ENCODE measurements at regions not wholly inside any gene's neighbourhood (a gene's known extent, or its start where the extent isn't known, plus 50 kb on each side); places are given as distances from the start of the nearest gene placed in this dataset.

DNA sequence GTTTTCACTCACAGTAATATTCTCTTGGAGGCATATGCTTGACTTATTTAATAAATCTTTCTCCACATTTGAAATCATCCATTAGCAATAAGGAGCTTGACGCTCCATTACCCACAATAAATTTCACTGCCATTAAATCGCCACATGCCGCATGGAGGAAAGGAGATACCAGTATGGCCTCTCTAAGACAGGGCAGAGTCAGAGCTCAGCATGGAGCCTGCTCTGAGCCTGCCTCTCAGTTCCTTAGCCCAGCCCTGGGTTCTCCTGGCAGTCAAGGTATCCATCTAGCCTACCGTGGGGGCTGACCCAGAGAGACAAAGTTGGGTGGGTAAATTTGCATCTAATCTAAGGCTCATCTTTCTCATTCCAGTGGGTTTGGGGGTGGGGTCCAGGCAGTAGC is 80.3 kb upstream of the CES5A start:
- no peaks in the 10 kb centered on the region for H3K27me3 ChIP-seq (ENCODE audit: control insufficient read depth in 3 of 3, insufficient read depth in 3 of 3, low read depth in 1 of 3, low read length in 3 of 3)
- no peak overlapping the region for H2AK5ac ChIP-seq (ENCODE audit: low read depth, low read length)
- no peak overlapping the region for H3K9ac ChIP-seq (ENCODE audit: low read depth, low read length, poor library complexity)
- H3K9me3 ChIP-seq (replicated peaks in 1 of 2; ENCODE audit: control insufficient read depth in 2 of 2, insufficient read depth in 1 of 2, low read depth in 1 of 2, low read length in 2 of 2), result no peaks in the 10 kb centered on the region
- H3K27ac ChIP-seq (replicated peaks; ENCODE audit: low read length), result no peak overlapping the region
- no CpG with 5 or more reads among the region's 4 CpGs for WGBS, 2 donors (ENCODE audit: extremely low coverage in 2 of 2, insufficient read length in 2 of 2, insufficient replicate concordance in 1 of 2)
- no peak overlapping the region for H2BK15ac ChIP-seq (ENCODE audit: low read length)
- H3K4me2 ChIP-seq (ENCODE audit: insufficient read depth, low read length, poor library complexity, severe bottlenecking), result no peak overlapping the region
- H4K8ac ChIP-seq (ENCODE audit: low read depth, low read length), result no peak overlapping the region
- no peaks in the 10 kb centered on the region for H3K36me3 ChIP-seq (replicated peaks in 1 of 2; ENCODE audit: control insufficient read depth in 2 of 2, insufficient read depth in 2 of 2, low read length in 2 of 2)
- H3K14ac ChIP-seq (ENCODE audit: low read length), result no peak overlapping the region
- H2BK5ac ChIP-seq (ENCODE audit: low read length), result no peak overlapping the region
- H4K91ac ChIP-seq (ENCODE audit: low read depth, low read length, poor library complexity), result no peak overlapping the region
- DNase-seq (ENCODE audit: low spot score), result no peak
- no peak overlapping the region for H3K23ac ChIP-seq (ENCODE audit: low read depth, low read length, poor library complexity)
- no peak overlapping the region for H3K4ac ChIP-seq (ENCODE audit: low read length)
- no peaks in the 10 kb centered on the region for H3K4me1 ChIP-seq (ENCODE audit: control insufficient read depth in 2 of 2, insufficient read depth in 1 of 2, low read depth in 1 of 2, low read length in 2 of 2)
- no peaks in the 10 kb centered on the region for H3K79me1 ChIP-seq (ENCODE audit: low read depth, low read length)
- no peak overlapping the region for H2AFZ ChIP-seq (ENCODE audit: low read length)
- no peak overlapping the region for H3K18ac ChIP-seq (ENCODE audit: low read length)
- no peak overlapping the region for H3K4me3 ChIP-seq (ENCODE audit: low read length in 2 of 2)
- no peak overlapping the region for H2BK120ac ChIP-seq (ENCODE audit: low read depth, low read length)
- no peak overlapping the region for H2BK12ac ChIP-seq (ENCODE audit: low read length)

- Histone ChIP-seq H4K91ac (ENCODE audit: low read depth, low read length, poor library complexity) (no peak overlapping the region), H3K9ac (ENCODE audit: low read depth, low read length, poor library complexity) (no peak overlapping the region), H4K8ac (ENCODE audit: low read depth, low read length) (no peak overlapping the region), H2BK120ac (ENCODE audit: low read depth, low read length) (no peak overlapping the region), H3K4me1 (ENCODE audit: control insufficient read depth in 2 of 2, insufficient read depth in 1 of 2, low read depth in 1 of 2, low read length in 2 of 2) (no peaks in the 10 kb centered on the region), H2AK5ac (ENCODE audit: low read depth, low read length) (no peak overlapping the region), H3K27ac (replicated peaks; ENCODE audit: low read length) (no peak overlapping the region), H3K4me2 (ENCODE audit: insufficient read depth, low read length, poor library complexity, severe bottlenecking) (no peak overlapping the region), H3K23ac (ENCODE audit: low read depth, low read length, poor library complexity) (no peak overlapping the region), H3K18ac (ENCODE audit: low read length) (no peak overlapping the region), H2BK15ac (ENCODE audit: low read length) (no peak overlapping the region), H2AFZ (ENCODE audit: low read length) (no peak overlapping the region), H3K14ac (ENCODE audit: low read length) (no peak overlapping the region), H2BK12ac (ENCODE audit: low read length) (no peak overlapping the region), H3K4me3 (ENCODE audit: low read length in 2 of 2) (no peak overlapping the region), H2BK5ac (ENCODE audit: low read length) (no peak overlapping the region), H3K27me3 (ENCODE audit: control insufficient read depth in 3 of 3, insufficient read depth in 3 of 3, low read depth in 1 of 3, low read length in 3 of 3) (no peaks in the 10 kb centered on the region), H3K36me3 (replicated peaks in 1 of 2; ENCODE audit: control insufficient read depth in 2 of 2, insufficient read depth in 2 of 2, low read length in 2 of 2) (no peaks in the 10 kb centered on the region), H3K79me1 (ENCODE audit: low read depth, low read length) (no peaks in the 10 kb centered on the region), H3K9me3 (replicated peaks in 1 of 2; ENCODE audit: control insufficient read depth in 2 of 2, insufficient read depth in 1 of 2, low read depth in 1 of 2, low read length in 2 of 2) (no peaks in the 10 kb centered on the region), H3K4ac (ENCODE audit: low read length) (no peak overlapping the region)
- no CpG with 5 or more reads among the region's 2 CpGs for WGBS, 2 donors (ENCODE audit: extremely low coverage in 2 of 2, insufficient read length in 2 of 2, insufficient replicate concordance in 1 of 2)
- no peak for DNase-seq (ENCODE audit: low spot score)
Observed at GRCh38 chr16:55954906-55955305, 79.7 kb upstream of the CES5A start.

GRCh38 chr16:55949518-55949917 is 74.3 kb upstream of the CES5A start:
- Histone ChIP-seq H3K9me3 (replicated peaks in 1 of 2; ENCODE audit: control insufficient read depth in 2 of 2, insufficient read depth in 1 of 2, low read depth in 1 of 2, low read length in 2 of 2) (no peaks in the 10 kb centered on the region), H4K8ac (ENCODE audit: low read depth, low read length) (no peak overlapping the region), H2BK120ac (ENCODE audit: low read depth, low read length) (no peak overlapping the region), H3K79me1 (ENCODE audit: low read depth, low read length) (no peaks in the 10 kb centered on the region), H3K9ac (ENCODE audit: low read depth, low read length, poor library complexity) (no peak overlapping the region), H2AK5ac (ENCODE audit: low read depth, low read length) (no peak overlapping the region), H3K18ac (ENCODE audit: low read length) (no peak overlapping the region), H3K4ac (ENCODE audit: low read length) (no peak overlapping the region), H4K91ac (ENCODE audit: low read depth, low read length, poor library complexity) (no peak overlapping the region), H3K4me2 (ENCODE audit: insufficient read depth, low read length, poor library complexity, severe bottlenecking) (no peak overlapping the region), H2BK5ac (ENCODE audit: low read length) (no peak overlapping the region), H3K4me1 (ENCODE audit: control insufficient read depth in 2 of 2, insufficient read depth in 1 of 2, low read depth in 1 of 2, low read length in 2 of 2) (no peaks in the 10 kb centered on the region), H3K14ac (ENCODE audit: low read length) (no peak overlapping the region), H2BK12ac (ENCODE audit: low read length) (no peak overlapping the region), H3K36me3 (replicated peaks in 1 of 2; ENCODE audit: control insufficient read depth in 2 of 2, insufficient read depth in 2 of 2, low read length in 2 of 2) (no peaks in the 10 kb centered on the region), H3K27ac (replicated peaks; ENCODE audit: low read length) (no peak overlapping the region), H3K23ac (ENCODE audit: low read depth, low read length, poor library complexity) (no peak overlapping the region), H2AFZ (ENCODE audit: low read length) (no peak overlapping the region), H3K27me3 (ENCODE audit: control insufficient read depth in 3 of 3, insufficient read depth in 3 of 3, low read depth in 1 of 3, low read length in 3 of 3) (no peaks in the 10 kb centered on the region), H3K4me3 (ENCODE audit: low read length in 2 of 2) (no peak overlapping the region), H2BK15ac (ENCODE audit: low read length) (no peak overlapping the region)
- no CpG with 5 or more reads among the region's 1 CpG for WGBS, 2 donors (ENCODE audit: extremely low coverage in 2 of 2, insufficient read length in 2 of 2, insufficient replicate concordance in 1 of 2)
- DNase-seq (ENCODE audit: low spot score), result no peak

DNA sequence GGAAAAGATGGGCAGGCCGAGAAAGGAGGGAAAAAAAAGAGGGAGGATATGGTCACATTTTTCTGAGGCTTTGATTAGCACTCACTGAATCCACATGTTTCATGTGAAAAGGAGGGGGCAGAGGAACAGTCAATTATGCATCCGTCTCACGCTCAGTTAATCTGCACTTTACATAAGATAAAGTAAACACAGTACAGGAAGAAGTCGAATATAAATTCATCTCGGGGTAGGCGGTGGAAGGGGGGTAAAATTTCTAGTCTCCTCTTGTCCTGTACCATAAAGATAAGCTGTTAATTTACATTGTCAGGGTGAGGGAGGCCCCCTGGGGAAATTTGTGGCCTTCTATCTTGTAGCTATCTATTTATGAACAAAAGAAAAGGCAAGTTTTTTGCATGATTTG is 73.1 kb upstream of the CES5A start:
- H2BK120ac ChIP-seq (ENCODE audit: low read depth, low read length), result no peak overlapping the region
- H3K27me3 ChIP-seq (ENCODE audit: control insufficient read depth in 3 of 3, insufficient read depth in 3 of 3, low read depth in 1 of 3, low read length in 3 of 3), result no peaks in the 10 kb centered on the region
- H3K23ac ChIP-seq (ENCODE audit: low read depth, low read length, poor library complexity), result no peak overlapping the region
- no peaks in the 10 kb centered on the region for H3K36me3 ChIP-seq (replicated peaks in 1 of 2; ENCODE audit: control insufficient read depth in 2 of 2, insufficient read depth in 2 of 2, low read length in 2 of 2)
- DNase-seq (ENCODE audit: low spot score), result no peak
- no peak overlapping the region for H2AK5ac ChIP-seq (ENCODE audit: low read depth, low read length)
- H4K91ac ChIP-seq (ENCODE audit: low read depth, low read length, poor library complexity), result no peak overlapping the region
- H3K79me1 ChIP-seq (ENCODE audit: low read depth, low read length), result no peaks in the 10 kb centered on the region
- no CpG with 5 or more reads among the region's 6 CpGs for WGBS, 2 donors (ENCODE audit: extremely low coverage in 2 of 2, insufficient read length in 2 of 2, insufficient replicate concordance in 1 of 2)
- no peaks in the 10 kb centered on the region for H3K9me3 ChIP-seq (replicated peaks in 1 of 2; ENCODE audit: control insufficient read depth in 2 of 2, insufficient read depth in 1 of 2, low read depth in 1 of 2, low read length in 2 of 2)
- H3K4ac ChIP-seq (ENCODE audit: low read length), result no peak overlapping the region
- H2BK15ac ChIP-seq (ENCODE audit: low read length), result no peak overlapping the region
- no peak overlapping the region for H2BK5ac ChIP-seq (ENCODE audit: low read length)
- no peak overlapping the region for H3K4me3 ChIP-seq (ENCODE audit: low read length in 2 of 2)
- H3K18ac ChIP-seq (ENCODE audit: low read length), result no peak overlapping the region
- no peak overlapping the region for H4K8ac ChIP-seq (ENCODE audit: low read depth, low read length)
- no peak overlapping the region for H3K4me2 ChIP-seq (ENCODE audit: insufficient read depth, low read length, poor library complexity, severe bottlenecking)
- H3K9ac ChIP-seq (ENCODE audit: low read depth, low read length, poor library complexity), result no peak overlapping the region
- H2BK12ac ChIP-seq (ENCODE audit: low read length), result no peak overlapping the region
- H3K14ac ChIP-seq (ENCODE audit: low read length), result no peak overlapping the region
- no peaks in the 10 kb centered on the region for H3K4me1 ChIP-seq (ENCODE audit: control insufficient read depth in 2 of 2, insufficient read depth in 1 of 2, low read depth in 1 of 2, low read length in 2 of 2)
- no peak overlapping the region for H3K27ac ChIP-seq (replicated peaks; ENCODE audit: low read length)
- no peak overlapping the region for H2AFZ ChIP-seq (ENCODE audit: low read length)

All from neuronal stem cell (in vitro differentiated cells).